GM19328 (cell line): ENCODE measurements at regions not wholly inside any gene's neighbourhood (a gene's known extent, or its start where the extent isn't known, plus 50 kb on each side); places are given as distances from the start of the nearest gene placed in this dataset.
"Not testable (repeated sequence)": the region's sequence is repeated elsewhere in the genome, so short reads cannot be mapped to it uniquely, and the experiment has no call there.

Experiments used
- ATAC-seq: cut with Tn5 transposase; IDR thresholded peaks from one replicate; pipeline ENCODE4 v1.9.1; 2021; ENCODE audit warnings: mild to moderate bottlenecking, moderate library complexity; ENCODE audit not compliant: unreplicated experiment

GRCh38 chr6:6994796-6995195, 113.0 kb upstream of the RREB1 start:
- no peak for ATAC-seq

DNA sequence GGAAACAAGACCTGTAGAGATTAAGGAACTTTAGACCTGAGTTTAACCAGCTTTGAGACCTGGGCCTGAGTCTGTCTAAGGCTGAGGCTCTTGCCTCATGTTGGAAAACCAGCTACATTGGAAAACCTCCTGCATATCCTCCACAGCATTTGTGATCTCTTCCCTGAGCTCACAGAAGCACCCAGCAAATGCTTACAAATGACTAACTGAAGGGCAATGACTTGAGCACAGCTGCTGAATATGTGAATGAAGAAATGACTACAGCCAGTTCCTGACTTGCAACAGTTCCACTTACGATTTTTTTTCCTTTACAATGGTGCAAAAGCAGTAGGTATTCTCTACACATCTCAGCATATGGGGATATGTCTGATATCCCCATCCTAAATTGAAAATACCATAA, 112.4 kb upstream of the RREB1 start:
- no peak for ATAC-seq

DNA sequence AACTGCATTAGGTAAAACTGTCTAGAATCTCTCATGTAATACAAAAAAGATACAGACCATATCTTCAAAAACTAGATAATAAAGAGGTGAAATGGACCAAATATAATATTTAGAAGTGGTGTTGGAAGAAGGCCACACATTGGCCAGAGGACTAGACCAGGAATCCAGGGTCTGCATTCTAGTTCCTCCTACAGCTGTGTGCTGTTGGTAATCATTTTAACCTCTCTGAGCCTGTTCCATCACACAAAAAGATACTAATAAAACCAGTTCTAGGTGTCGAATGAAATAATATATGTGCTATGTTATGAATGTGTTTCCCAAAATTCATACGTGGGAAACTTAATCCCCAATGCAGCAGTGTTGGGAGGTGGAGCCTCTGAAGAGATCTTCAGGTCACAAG, 111.6 kb upstream of the RREB1 start:
- no peak for ATAC-seq

- no peak for ATAC-seq
Observed at GRCh38 chr6:6997263-6998193, 110.2 kb upstream of the RREB1 start.

- no peak for ATAC-seq
Observed at GRCh38 chr6:6998194-6998569, 109.6 kb upstream of the RREB1 start.

DNA sequence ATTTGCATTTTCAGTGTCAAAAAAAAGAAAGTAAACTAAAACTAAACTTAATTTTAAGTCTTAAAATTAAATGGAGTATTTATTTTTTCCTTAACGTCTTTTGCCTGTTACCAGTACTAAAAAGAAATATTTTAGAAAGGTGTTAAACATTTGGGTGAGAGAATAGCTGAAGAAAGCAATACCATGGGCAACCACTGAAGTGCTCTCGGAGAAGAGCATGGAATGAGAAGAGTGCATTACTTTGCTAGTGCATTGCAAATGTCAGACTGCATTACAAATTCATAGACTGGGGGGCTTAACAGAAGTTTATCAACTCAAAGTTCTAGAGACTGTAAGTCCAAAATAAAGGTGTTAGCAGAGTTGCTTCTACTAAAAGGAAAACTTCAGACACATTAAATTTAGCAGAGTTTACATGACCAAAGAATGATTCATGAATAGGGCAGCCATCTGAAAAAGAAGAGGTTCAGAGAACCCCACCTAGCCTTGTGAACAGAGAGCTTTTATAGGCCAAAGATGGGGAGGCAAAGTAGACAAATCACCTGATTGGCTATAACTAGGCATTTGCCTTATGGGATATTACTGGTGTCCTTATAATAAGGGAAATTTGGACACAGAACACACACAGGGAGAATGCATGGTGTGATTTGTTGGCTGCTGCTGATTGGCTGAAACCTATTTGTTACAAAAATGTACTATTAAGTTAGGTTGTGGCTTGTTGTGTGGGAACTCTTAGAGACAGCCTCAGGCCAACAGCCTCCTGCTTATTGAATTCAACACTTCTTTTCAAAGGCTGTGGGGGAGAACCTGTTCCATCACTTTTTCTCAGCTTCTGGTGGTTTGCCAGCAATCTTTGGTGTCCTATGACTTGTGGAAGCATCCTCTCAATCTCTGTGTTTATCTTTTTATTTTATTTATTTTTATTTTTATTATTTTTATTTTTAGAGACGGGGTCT, 106.7 kb upstream of the RREB1 start:
- no peak for ATAC-seq

- ATAC-seq, result no peak
Observed at GRCh38 chr6:7003041-7003440, 104.7 kb upstream of the RREB1 start.

- ATAC-seq, result no peak
Observed at GRCh38 chr6:7004581-7005297, 103.0 kb upstream of the RREB1 start.

DNA sequence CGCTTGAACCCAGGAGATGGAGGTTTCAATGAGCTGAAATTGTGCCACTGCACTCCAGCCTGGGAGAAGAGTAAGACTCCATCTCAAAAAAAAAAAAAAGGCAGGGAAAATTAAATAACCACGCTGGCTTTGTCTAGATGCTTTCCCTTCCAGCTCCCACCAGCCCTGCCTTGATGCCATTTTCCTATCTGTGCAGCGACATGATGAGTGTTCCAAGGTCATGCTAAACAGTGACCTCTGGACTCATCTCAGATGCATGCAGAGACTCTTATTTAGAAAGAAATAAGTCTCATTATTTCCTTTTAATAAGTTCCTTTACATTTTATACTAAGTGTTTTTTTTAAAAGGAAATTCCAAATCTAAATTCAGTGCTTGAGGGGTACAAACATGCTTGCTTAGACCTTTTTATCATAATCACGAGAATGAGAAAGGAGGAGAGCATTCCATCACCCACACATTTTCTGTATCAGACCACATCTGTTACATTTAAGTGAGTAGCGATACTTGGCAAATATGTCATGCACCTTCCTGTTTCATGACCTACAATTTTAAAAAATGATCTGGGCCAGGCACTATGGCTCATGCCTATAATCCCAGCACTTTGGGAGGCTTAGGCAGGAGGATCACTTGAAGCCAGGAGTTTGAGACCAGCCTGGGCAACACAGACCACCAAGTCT, 101.1 kb upstream of the RREB1 start:
- no peak for ATAC-seq

DNA sequence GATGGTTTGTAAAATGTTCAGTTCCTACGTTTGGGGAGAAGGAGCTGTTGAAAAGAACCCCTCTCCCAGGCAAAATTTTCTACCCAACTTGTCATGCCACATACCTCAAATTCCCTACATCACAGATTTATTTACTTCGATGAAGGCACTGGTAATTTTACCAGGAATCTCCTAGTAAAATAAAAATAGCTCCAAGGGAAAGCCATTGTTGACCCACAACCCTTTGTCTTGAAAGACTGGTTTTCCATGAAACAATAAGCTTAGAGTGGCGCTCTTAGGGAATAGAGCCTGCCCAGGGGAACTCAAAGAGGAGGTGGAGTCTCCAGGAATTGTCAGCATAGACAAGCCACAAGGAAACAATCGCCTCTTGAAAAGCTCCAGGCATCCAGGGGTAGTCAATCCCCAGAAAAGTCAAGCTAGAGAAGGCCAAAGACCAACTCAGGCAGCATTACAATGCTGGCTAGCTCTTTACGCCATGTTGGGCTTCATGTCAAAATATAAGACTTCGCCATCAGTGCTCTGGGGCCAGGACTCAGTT, 99.2 kb upstream of the RREB1 start:
- ATAC-seq, result no peak

DNA sequence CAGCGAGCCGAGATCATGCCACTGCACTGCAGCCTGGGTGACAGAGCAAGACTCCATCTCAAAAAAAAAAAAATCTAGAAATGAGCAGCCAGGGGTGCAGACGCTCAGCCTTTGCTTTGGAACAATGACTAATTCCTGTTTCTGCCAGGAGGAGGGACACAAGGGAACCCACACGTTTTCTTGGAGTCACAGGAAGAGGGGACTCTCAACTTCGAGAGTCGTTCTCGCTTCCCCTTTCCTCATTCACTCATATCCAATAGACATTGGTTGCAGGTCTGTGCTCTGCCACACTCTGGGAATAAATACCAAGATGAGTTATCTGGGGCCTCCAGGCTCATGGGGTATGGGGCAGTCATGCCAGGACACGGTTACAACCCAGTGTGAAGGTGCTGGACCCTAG, 91.5 kb upstream of the RREB1 start:
- no peak for ATAC-seq

GRCh38 chr6:7021301-7021700, 86.5 kb upstream of the RREB1 start:
- no peak for ATAC-seq

DNA sequence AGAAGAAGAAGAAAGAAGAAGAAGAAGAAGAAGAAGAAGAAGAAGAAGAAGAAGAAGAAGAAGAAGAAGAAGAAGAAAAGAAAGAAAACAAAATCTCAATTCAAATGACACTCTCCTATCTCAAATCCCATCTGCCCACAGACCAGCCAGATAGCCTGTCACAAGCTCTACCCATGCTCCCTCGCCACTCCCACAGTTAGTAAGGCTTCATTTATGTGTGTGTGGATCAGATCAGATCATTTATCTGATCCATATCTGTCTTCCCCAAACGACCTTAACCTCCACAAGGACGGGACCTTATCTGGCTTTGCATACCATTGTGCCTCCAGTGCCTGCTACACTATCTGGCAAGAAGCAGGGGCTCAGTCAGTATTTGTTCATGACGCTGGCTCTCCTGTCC, 81.9 kb upstream of the RREB1 start:
- no peak for ATAC-seq

- not testable (repeated sequence) for ATAC-seq
Observed at GRCh38 chr6:7028963-7029362, 78.8 kb upstream of the RREB1 start.

GRCh38 chr6:7030968-7031367, 76.8 kb upstream of the RREB1 start:
- not testable (repeated sequence) for ATAC-seq

DNA sequence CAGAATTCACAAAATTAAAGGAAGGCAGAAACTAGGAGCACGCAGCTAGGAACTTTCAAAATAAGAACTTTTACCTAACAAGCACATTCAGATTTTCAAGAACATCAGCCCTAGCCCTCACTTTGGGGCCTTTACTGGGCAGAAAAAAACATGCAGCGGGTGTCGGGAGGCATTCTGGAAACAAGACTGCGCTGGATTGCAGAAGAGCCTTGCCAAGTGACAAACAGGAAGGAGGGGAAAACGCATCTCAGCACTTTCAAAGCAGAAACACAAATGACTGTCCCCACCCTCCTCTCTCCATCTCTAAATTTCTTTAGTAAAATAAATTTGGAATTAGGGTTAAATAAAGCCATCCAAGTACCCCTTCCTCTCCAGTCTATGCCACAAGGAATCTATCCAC, 74.6 kb upstream of the RREB1 start:
- ATAC-seq, result no peak

DNA sequence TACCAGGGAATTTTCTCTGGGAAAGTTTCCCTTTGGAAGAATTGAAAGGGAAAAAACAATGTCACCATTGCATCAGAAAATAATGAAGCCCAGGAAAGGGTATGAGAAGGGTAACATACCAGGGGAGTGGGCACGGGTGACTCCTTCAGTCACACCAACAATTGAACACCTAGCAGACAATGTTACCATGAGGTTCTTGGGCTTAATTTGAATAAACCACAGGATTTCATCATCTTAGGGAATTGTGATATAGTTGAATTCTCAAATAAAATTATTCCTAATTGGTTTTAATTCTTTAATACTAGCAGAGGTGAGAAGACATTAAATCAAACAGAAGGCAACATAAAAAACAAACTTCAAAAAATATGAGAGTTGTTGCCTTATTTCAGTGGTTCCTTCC, 73.7 kb upstream of the RREB1 start:
- ATAC-seq, result no peak

GRCh38 chr6:7035837-7036249, 71.9 kb upstream of the RREB1 start:
- no peak for ATAC-seq

DNA sequence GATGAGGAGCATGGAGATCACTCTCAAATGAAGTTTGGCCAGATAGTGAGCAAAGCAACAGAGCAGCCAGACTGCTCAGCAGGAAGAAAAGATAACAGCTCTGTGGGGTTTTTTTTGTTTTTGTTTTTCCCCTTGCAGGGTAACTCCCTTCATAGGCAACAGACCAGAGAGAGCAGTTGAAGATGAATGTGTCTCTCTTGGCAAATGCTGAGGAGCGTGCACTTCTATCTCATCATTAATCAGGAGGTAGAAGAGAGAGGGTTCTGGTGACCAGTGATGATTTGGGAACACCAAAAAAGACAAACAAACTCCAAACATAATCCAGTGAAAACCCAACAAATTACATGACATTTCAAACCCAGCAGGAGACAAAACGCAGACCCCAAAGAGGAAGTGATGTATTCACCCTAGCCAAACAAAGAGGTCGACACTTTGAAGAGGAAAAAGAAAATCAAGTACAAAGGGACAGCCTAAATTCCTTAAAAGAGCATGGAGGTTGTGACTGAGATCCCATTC, 66.2 kb upstream of the RREB1 start:
- no peak for ATAC-seq

DNA sequence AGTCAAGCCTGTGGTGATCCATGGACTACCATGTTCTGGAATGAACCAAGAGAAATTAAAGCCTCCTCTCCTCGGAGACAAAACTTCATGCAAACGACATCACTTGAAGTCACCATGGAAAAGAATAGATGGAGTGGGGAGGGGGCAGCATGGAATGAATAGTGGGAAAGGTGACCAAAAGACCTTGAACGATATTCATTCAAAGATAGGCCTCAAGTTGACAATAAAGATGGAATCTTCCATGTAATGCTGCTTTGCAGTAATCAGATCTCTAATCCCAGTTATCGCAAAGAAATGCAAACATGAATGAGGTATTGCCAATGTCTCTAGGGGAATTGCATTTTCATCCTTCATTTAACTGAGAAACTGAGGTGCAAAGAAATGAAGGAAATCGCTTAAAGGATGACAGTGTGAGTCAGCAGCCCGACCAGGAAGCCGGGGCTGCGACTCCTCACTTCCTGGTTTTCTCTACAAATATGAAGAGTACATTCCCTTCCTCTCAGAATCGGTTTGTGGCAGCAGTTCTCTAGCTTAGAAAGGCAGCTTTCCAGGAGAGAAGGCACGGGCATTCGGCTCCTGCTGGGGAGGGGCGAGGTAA, 65.6 kb upstream of the RREB1 start:
- ATAC-seq, result no peak
